CD4-positive, alpha-beta T cell (primary cell): ENCODE measurements at regions not wholly inside any gene's neighbourhood (a gene's known extent, or its start where the extent isn't known, plus 50 kb on each side); places are given as distances from the start of the nearest gene placed in this dataset.

ENCODE experiments used
- ATAC-seq: fragments of 200-7000 bp; cut with Tn5 transposase; one replicate; pipeline ENCODE4 v1.10.0; 2022; ENCODE audit warnings: mild to moderate bottlenecking; ENCODE audit not compliant: poor library complexity
- CTCF ChIA-PET: fragments of 350-600 bp; sonication (Branson Sonifier 250); formaldehyde crosslinking; loops from one replicate; lab custom pipeline; 2021; ENCODE audit warnings: antibody characterized with exemption, inconsistent platforms; lab: Charles Lee
- POLR2A ChIA-PET: fragments of 350-600 bp; sonication (Branson Sonifier 250); formaldehyde crosslinking; loops from one replicate; lab custom pipeline; 2021; ENCODE audit warnings: antibody characterized with exemption, inconsistent platforms; lab: Charles Lee
- DNase-seq, 14 experiments: peaks; one replicate each; pipeline ENCODE4 v3.0.0-alpha.2; 2013 to 2020; ENCODE audit warnings: mixed read lengths in 2 of 14
- H3K27ac ChIP-seq, 2 donors: one replicate each; pipeline versions ENCODE4 v1.5.1 to v1.7.0; 2013; ENCODE audit warnings: low read length in 2 of 2, low read depth in 1 of 2, mild to moderate bottlenecking in 1 of 2
- H3K27me3 ChIP-seq, 2 experiments: 1 replicate in 1 of 2; 2 replicates in 1 of 2; pipeline versions ENCODE4 v1.6.1 to v1.7.0; 2013; ENCODE audit warnings: low read length in 2 of 2, control low read depth in 1 of 2, mild to moderate bottlenecking in 1 of 2, moderate library complexity in 1 of 2; ENCODE audit not compliant: insufficient read depth in 2 of 2, control insufficient read depth in 1 of 2
- H3K36me3 ChIP-seq: one replicate; pipeline ENCODE4 v1.6.1; 2013; ENCODE audit warnings: low read length, control low read depth; ENCODE audit not compliant: insufficient read depth
- H3K4me1 ChIP-seq: one replicate; pipeline ENCODE4 v1.6.1; 2013; ENCODE audit warnings: low read length, control low read depth; ENCODE audit not compliant: insufficient read depth
- H3K4me3 ChIP-seq: one replicate; pipeline ENCODE4 v1.5.1; 2013; ENCODE audit warnings: mild to moderate bottlenecking, low read length, moderate library complexity
- H3K9me3 ChIP-seq, 2 experiments: 1 replicate in 1 of 2; 2 replicates in 1 of 2; pipeline versions ENCODE4 v1.6.1 to v1.7.0; 2013; ENCODE audit warnings: low read length in 2 of 2, mild to moderate bottlenecking in 2 of 2, control low read depth in 1 of 2, moderate library complexity in 1 of 2; ENCODE audit not compliant: control insufficient read depth in 1 of 2, insufficient read depth in 1 of 2
- H3K27ac Mint-ChIP-seq: one replicate; pipeline ENCODE4 v1.8.0; 2020; ENCODE audit warnings: mixed read lengths
- H3K27me3 Mint-ChIP-seq: one replicate; pipeline ENCODE4 v1.8.0; 2021; ENCODE audit warnings: mixed read lengths
- H3K36me3 Mint-ChIP-seq: one replicate; pipeline ENCODE4 v1.8.0; 2021; ENCODE audit warnings: low read depth, mixed read lengths
- H3K4me1 Mint-ChIP-seq: one replicate; pipeline ENCODE4 v1.8.0; 2021; ENCODE audit warnings: low read depth, mixed read lengths
- H3K4me3 Mint-ChIP-seq: one replicate; pipeline ENCODE4 v1.8.0; 2020; ENCODE audit warnings: mild to moderate bottlenecking, mixed read lengths
- H3K9me3 Mint-ChIP-seq: one replicate; pipeline ENCODE4 v1.8.0; 2020; ENCODE audit warnings: mixed read lengths
- intact Hi-C, 2 experiments: fragments of 100-400 bp; cut with DNase I in 1 of 2; cut with micrococcal nuclease in 1 of 2; formaldehyde crosslinking; loops; one replicate each; pipeline versions ENCODE4 v1.15.1 to v1.9.0; 2023 to 2025; cut with DNase I, micrococcal nuclease
- TF ChIP-seq, protein P1 (sequence below): fragments of 200-600 bp; IDR thresholded peaks from one replicate; pipeline ENCODE4 v1.8.0; 2022; ENCODE audit warnings: antibody characterized with exemption, mild to moderate bottlenecking

DNA sequence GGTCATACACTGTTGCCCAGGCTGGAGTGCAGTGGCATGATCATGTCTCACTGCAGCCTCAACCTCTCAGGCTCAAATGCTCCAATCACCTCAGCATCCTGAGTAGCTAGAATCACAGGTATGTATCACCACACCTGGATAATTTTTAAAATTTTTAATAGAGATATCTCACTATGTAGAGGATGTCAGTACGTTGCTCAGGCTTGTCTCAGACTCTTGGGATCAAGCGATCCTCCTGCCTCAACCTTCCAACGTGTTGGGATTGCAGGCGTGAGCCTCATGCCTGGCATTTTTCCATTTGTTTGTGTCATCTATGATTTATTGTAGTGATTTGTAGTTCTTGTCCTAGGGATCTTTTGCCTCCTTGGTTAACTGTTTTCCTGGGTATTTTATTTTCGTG, 985.2 kb upstream of the B3GALT2 start:
- H3K4me3 ChIP-seq, result no peak overlapping the region
- H3K9me3 ChIP-seq, result no peaks in the 10 kb centered on the region
- Mint-ChIP-seq H3K9me3 (no peaks in the 10 kb centered on the region), H3K27ac (no peak overlapping the region), H3K36me3 (no peaks in the 10 kb centered on the region), H3K4me1 (no peaks in the 10 kb centered on the region), H3K27me3 (no peaks in the 10 kb centered on the region), H3K4me3 (no peak overlapping the region)
- H3K4me1 ChIP-seq, result no peaks in the 10 kb centered on the region
- TF ChIP-seq, protein P1, sequence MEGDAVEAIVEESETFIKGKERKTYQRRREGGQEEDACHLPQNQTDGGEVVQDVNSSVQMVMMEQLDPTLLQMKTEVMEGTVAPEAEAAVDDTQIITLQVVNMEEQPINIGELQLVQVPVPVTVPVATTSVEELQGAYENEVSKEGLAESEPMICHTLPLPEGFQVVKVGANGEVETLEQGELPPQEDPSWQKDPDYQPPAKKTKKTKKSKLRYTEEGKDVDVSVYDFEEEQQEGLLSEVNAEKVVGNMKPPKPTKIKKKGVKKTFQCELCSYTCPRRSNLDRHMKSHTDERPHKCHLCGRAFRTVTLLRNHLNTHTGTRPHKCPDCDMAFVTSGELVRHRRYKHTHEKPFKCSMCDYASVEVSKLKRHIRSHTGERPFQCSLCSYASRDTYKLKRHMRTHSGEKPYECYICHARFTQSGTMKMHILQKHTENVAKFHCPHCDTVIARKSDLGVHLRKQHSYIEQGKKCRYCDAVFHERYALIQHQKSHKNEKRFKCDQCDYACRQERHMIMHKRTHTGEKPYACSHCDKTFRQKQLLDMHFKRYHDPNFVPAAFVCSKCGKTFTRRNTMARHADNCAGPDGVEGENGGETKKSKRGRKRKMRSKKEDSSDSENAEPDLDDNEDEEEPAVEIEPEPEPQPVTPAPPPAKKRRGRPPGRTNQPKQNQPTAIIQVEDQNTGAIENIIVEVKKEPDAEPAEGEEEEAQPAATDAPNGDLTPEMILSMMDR, result no peak
- DNase-seq (no peak), ATAC-seq (no peak)
- no peaks in the 10 kb centered on the region for H3K27me3 ChIP-seq
- intact Hi-C loops, result no loop called here
- POLR2A ChIA-PET, result interaction anchor here (1.2 kb wide), 1 partner anchor 21 kb away, joined by 4 read pairs; no protein-coding TSS in a partner anchor
- no peaks in the 10 kb centered on the region for H3K36me3 ChIP-seq
- CTCF ChIA-PET, result no interaction called here
- no peak overlapping the region for H3K27ac ChIP-seq

- Histone ChIP-seq H3K9me3 (no peaks in the 10 kb centered on the region), H3K36me3 (no peaks in the 10 kb centered on the region), H3K27me3 (no peaks in the 10 kb centered on the region), H3K27ac (no peak overlapping the region), H3K4me3 (no peak overlapping the region), H3K4me1 (no peaks in the 10 kb centered on the region)
- no peaks in the 10 kb centered on the region for H3K36me3 Mint-ChIP-seq
- DNase-seq (no peak), ATAC-seq (no peak)
- H3K4me3 Mint-ChIP-seq, result no peak overlapping the region
- H3K27ac Mint-ChIP-seq, result no peak overlapping the region
- no peaks in the 10 kb centered on the region for H3K4me1 Mint-ChIP-seq
- intact Hi-C loops, result loop anchor here in 1 of 2 experiments (10.0 kb wide), 1 partner anchor 983 kb away; the partner anchor contains the start of gene B3GALT2
- TF ChIP-seq, protein P1, result no peak
- ChIA-PET POLR2A (no interaction called here), CTCF (no interaction called here)
- no peaks in the 10 kb centered on the region for H3K9me3 Mint-ChIP-seq
- no peaks in the 10 kb centered on the region for H3K27me3 Mint-ChIP-seq
Measured at GRCh38 chr1:194167956-194168640, 981.7 kb upstream of the B3GALT2 start.

- intact Hi-C loops, result loop anchor here in 1 of 2 experiments (10.0 kb wide), 1 partner anchor 980 kb away; the partner anchor contains the start of gene B3GALT2
Measured at GRCh38 chr1:194164755-194165154, 978.3 kb upstream of the B3GALT2 start.

More at GRCh38 chr1:194164755-194165154, 978.3 kb upstream of the B3GALT2 start:
- ATAC-seq, result no peak
- H3K9me3 ChIP-seq, result no peaks in the 10 kb centered on the region
- no peak overlapping the region for H3K27ac Mint-ChIP-seq
- no peak overlapping the region for H3K27ac ChIP-seq
- TF ChIP-seq, protein P1, result no peak
- no peaks in the 10 kb centered on the region for H3K36me3 Mint-ChIP-seq
- H3K27me3 ChIP-seq, result no peaks in the 10 kb centered on the region
- H3K4me3 ChIP-seq, result no peak overlapping the region
- DNase-seq, result no peak
- POLR2A ChIA-PET, result no interaction called here
- no peaks in the 10 kb centered on the region for H3K4me1 ChIP-seq
- H3K27me3 Mint-ChIP-seq, result no peaks in the 10 kb centered on the region
- H3K4me1 Mint-ChIP-seq, result no peaks in the 10 kb centered on the region
- no peaks in the 10 kb centered on the region for H3K9me3 Mint-ChIP-seq
- no peak overlapping the region for H3K4me3 Mint-ChIP-seq
- no peaks in the 10 kb centered on the region for H3K36me3 ChIP-seq
- CTCF ChIA-PET, result no interaction called here
